Fibroblast of skin of left biceps (primary cell): ENCODE measurements at regions not wholly inside any gene's neighbourhood (a gene's known extent, or its start where the extent isn't known, plus 50 kb on each side); places are given as distances from the start of the nearest gene placed in this dataset.

Experiments
- DNase-seq, 2 experiments: peaks; one replicate each; pipeline ENCODE4 v3.0.0-alpha.2; 2013; ENCODE audit warnings: low read depth in 2 of 2

- no peak for DNase-seq
These were observed 137.0 kb downstream of the PLPP3 start for GRCh38 chr1:56442290-56442877.

- no peak for DNase-seq
These were observed 137.8 kb downstream of the PLPP3 start for GRCh38 chr1:56441601-56442000.

GRCh38 chr1:56439610-56440264, 139.6 kb downstream of the PLPP3 start:
- no peak for DNase-seq

- DNase-seq, result no peak
These were observed 140.3 kb downstream of the PLPP3 start for GRCh38 chr1:56438901-56439551.

GRCh38 chr1:56437959-56438358, 141.4 kb downstream of the PLPP3 start:
- DNase-seq, result no peak

GRCh38 chr1:56436912-56437417, 142.4 kb downstream of the PLPP3 start:
- DNase-seq, result no peak

- DNase-seq, result no peak
These were observed 143.1 kb downstream of the PLPP3 start for GRCh38 chr1:56436296-56436695.

GRCh38 chr1:56435434-56436262, 143.7 kb downstream of the PLPP3 start:
- DNase-seq, result no peak

GRCh38 chr1:56434740-56435139, 144.6 kb downstream of the PLPP3 start:
- no peak for DNase-seq

GRCh38 chr1:56434025-56434424, 145.3 kb downstream of the PLPP3 start:
- DNase-seq, result no peak

- DNase-seq, result no peak
These were observed 146.2 kb downstream of the PLPP3 start for GRCh38 chr1:56433056-56433577.

GRCh38 chr1:56432166-56432971, 147.0 kb downstream of the PLPP3 start:
- DNase-seq, result no peak

GRCh38 chr1:56430141-56430839, 149.1 kb downstream of the PLPP3 start:
- no peak for DNase-seq

GRCh38 chr1:56429288-56429687, 150.1 kb downstream of the PLPP3 start:
- DNase-seq, result no peak

- no peak for DNase-seq
These were observed 152.6 kb downstream of the PLPP3 start for GRCh38 chr1:56426587-56427381.

GRCh38 chr1:56425494-56426037, 153.8 kb downstream of the PLPP3 start:
- no peak for DNase-seq

- no peak for DNase-seq
These were observed 154.4 kb downstream of the PLPP3 start for GRCh38 chr1:56424744-56425493.

GRCh38 chr1:56423716-56424115, 155.6 kb downstream of the PLPP3 start:
- DNase-seq, result no peak
